Smooth muscle cell (in vitro differentiated cells): ENCODE measurements at regions not wholly inside any gene's neighbourhood (a gene's known extent, or its start where the extent isn't known, plus 50 kb on each side); places are given as distances from the start of the nearest gene placed in this dataset.

ENCODE experiments used
- DNase-seq: peaks from one replicate; lab custom pipeline; 2025; ENCODE audit not compliant: unreplicated experiment; lab: John Stamatoyannopoulos, UW
- H2AFZ ChIP-seq: fragments of 200-600 bp; sonication (generic); 2 replicates; pipeline ENCODE4 v1.6.0; 2016; ENCODE audit warnings: antibody characterized with exemption, low read depth, mild to moderate bottlenecking
- H3F3A ChIP-seq: fragments of 200-600 bp; sonication (generic); 2 replicates; pipeline ENCODE4 v1.6.0; 2017; ENCODE audit warnings: antibody characterized with exemption, low read depth
- H3K27ac ChIP-seq: fragments of 200-600 bp; sonication (generic); 2 replicates; pipeline ENCODE4 v1.5.1; 2016; ENCODE audit warnings: low read depth, mild to moderate bottlenecking
- H3K27me3 ChIP-seq: fragments of 200-600 bp; sonication (generic); 2 replicates; pipeline ENCODE4 v1.6.1; 2016; ENCODE audit warnings: low read depth, mild to moderate bottlenecking
- H3K36me3 ChIP-seq: fragments of 200-600 bp; sonication (generic); 2 replicates; pipeline ENCODE4 v1.5.1; 2016; ENCODE audit warnings: low read depth
- H3K4me1 ChIP-seq: fragments of 200-600 bp; sonication (generic); 2 replicates; pipeline ENCODE4 v1.5.1; 2016; ENCODE audit warnings: low read depth
- H3K4me2 ChIP-seq: fragments of 200-600 bp; sonication (generic); 2 replicates; pipeline ENCODE4 v1.6.0; 2016; ENCODE audit warnings: mild to moderate bottlenecking
- H3K4me3 ChIP-seq: fragments of 200-600 bp; sonication (generic); 2 replicates; pipeline ENCODE4 v1.5.1; 2016; ENCODE audit warnings: mild to moderate bottlenecking
- H3K79me2 ChIP-seq: fragments of 200-600 bp; sonication (generic); 2 replicates; pipeline ENCODE4 v1.6.0; 2016; ENCODE audit warnings: low read depth, mild to moderate bottlenecking
- H3K9ac ChIP-seq: fragments of 200-600 bp; sonication (generic); 2 replicates; pipeline ENCODE4 v1.6.0; 2016; ENCODE audit warnings: low read depth
- H3K9me3 ChIP-seq: fragments of 200-600 bp; sonication (generic); replicated peaks from 2 replicates; pipeline ENCODE4 v1.5.1; 2016; ENCODE audit warnings: low read depth
- H4K20me1 ChIP-seq: fragments of 200-600 bp; sonication (generic); 2 replicates; pipeline ENCODE4 v1.6.0; 2016; ENCODE audit warnings: low read depth
- WGBS: methylation state at CpG from one replicate; pipeline ENCODE4 v1.1.7; 2016; ENCODE audit warnings: low lambda C conversion rate; 5-methylcytosine and 5-hydroxymethylcytosine counted together
- TF ChIP-seq, protein P1 (sequence below): fragments of 200-600 bp; sonication (generic); IDR thresholded peaks from 2 replicates; pipeline ENCODE4 v1.5.1; 2017; ENCODE audit warnings: borderline replicate concordance, mild to moderate bottlenecking, antibody characterized with exemption; ENCODE audit not compliant: insufficient read depth, poor library complexity, severe bottlenecking

DNA sequence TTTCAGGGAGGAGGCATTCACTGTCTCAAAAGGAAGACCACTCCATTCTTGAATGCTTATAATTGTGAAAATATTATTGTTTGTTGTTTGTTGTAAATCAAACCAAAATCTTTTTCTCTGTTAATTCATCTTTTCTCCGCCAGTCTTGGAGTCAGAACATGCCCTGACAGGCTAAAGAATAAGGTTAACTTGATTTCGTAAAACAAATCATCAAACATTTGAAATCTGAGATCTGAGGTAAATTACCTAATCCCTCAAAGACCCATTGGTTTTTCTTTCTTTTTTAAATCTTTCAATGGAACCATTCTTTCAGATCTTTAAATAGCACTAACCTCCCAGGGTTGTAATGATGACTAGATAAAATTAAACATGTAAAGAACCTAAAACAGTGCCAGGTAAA, 430.1 kb upstream of the PTBP2 start:
- no peak overlapping the region for H2AFZ ChIP-seq
- TF ChIP-seq, protein P1, sequence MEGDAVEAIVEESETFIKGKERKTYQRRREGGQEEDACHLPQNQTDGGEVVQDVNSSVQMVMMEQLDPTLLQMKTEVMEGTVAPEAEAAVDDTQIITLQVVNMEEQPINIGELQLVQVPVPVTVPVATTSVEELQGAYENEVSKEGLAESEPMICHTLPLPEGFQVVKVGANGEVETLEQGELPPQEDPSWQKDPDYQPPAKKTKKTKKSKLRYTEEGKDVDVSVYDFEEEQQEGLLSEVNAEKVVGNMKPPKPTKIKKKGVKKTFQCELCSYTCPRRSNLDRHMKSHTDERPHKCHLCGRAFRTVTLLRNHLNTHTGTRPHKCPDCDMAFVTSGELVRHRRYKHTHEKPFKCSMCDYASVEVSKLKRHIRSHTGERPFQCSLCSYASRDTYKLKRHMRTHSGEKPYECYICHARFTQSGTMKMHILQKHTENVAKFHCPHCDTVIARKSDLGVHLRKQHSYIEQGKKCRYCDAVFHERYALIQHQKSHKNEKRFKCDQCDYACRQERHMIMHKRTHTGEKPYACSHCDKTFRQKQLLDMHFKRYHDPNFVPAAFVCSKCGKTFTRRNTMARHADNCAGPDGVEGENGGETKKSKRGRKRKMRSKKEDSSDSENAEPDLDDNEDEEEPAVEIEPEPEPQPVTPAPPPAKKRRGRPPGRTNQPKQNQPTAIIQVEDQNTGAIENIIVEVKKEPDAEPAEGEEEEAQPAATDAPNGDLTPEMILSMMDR: no peak
- peaks cover 3% of the 10 kb centered on the region for H3K4me1 ChIP-seq
- no peak overlapping the region for H3K9ac ChIP-seq
- H3K27ac ChIP-seq: no peak overlapping the region
- H3K4me3 ChIP-seq: no peak overlapping the region
- no peaks in the 10 kb centered on the region for H3K9me3 ChIP-seq
- DNase-seq: no peak
- peaks cover 36% of the 10 kb centered on the region for H3K27me3 ChIP-seq
- 88% methylated on average over 2 of the region's 2 CpGs for WGBS
- no peaks in the 10 kb centered on the region for H3K79me2 ChIP-seq
- peaks cover 4% of the 10 kb centered on the region for H3F3A ChIP-seq
- H4K20me1 ChIP-seq: no peaks in the 10 kb centered on the region
- no peak overlapping the region for H3K4me2 ChIP-seq
- peaks cover 3% of the 10 kb centered on the region for H3K36me3 ChIP-seq

DNA sequence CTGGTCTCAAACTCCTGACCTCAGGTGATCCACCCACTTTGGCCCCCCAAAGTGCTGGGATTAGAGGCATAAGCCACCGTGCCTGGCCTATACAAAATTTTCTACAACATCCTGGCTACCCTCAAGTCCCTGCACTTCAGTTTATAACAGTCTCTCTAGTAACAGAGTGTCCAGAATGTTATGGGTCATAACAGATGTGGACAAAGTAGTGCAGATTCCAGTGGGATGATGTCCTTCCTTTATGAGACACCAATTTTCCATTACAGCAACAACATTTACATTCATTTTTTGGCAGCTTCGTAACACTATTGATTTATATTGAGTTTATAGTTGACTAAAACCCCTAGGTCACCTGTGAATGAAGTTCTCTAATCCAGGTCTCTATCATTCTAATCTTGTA, 429.4 kb upstream of the PTBP2 start:
- H3K4me1 ChIP-seq: peaks cover 3% of the 10 kb centered on the region
- no peaks in the 10 kb centered on the region for H3K9me3 ChIP-seq
- TF ChIP-seq, protein P1: no peak
- H3K27ac ChIP-seq: no peak overlapping the region
- WGBS: 98% methylated on average over 2 of the region's 2 CpGs
- H3K27me3 ChIP-seq: peaks cover 36% of the 10 kb centered on the region
- no peak overlapping the region for H3K9ac ChIP-seq
- H4K20me1 ChIP-seq: no peaks in the 10 kb centered on the region
- no peak overlapping the region for H3K4me2 ChIP-seq
- H3K36me3 ChIP-seq: no peaks in the 10 kb centered on the region
- H2AFZ ChIP-seq: no peak overlapping the region
- H3K79me2 ChIP-seq: no peaks in the 10 kb centered on the region
- H3K4me3 ChIP-seq: no peak overlapping the region
- peaks cover 4% of the 10 kb centered on the region for H3F3A ChIP-seq
- DNase-seq: no peak

DNA sequence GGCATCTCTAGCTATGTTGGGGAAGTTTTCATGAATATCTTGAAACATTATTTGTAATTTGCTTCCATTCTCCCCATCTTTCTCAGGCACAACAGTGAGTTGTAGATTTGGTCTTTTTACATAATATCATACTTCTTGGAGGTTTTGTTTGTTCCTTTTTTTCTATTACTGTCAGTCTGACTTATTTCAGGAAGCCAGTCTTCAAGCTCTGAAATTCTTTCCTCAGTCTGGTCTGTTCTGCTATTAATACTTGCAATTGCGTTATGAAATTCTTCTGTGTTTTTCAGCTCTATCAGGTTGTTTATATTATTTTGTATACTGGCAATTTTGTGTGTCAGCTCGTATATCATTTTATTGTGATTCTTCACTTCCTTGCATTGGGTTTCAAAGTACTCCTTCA, 424.6 kb upstream of the PTBP2 start:
- H3F3A ChIP-seq: peaks cover 4% of the 10 kb centered on the region
- no peak overlapping the region for H3K27ac ChIP-seq
- H3K9me3 ChIP-seq: no peaks in the 10 kb centered on the region
- TF ChIP-seq, protein P1: no peak
- H3K79me2 ChIP-seq: no peaks in the 10 kb centered on the region
- no peaks in the 10 kb centered on the region for H3K36me3 ChIP-seq
- 87% methylated on average over 2 of the region's 2 CpGs for WGBS
- no peaks in the 10 kb centered on the region for H3K4me1 ChIP-seq
- no peak overlapping the region for H3K4me3 ChIP-seq
- no peak overlapping the region for H3K4me2 ChIP-seq
- DNase-seq: no peak
- peaks cover 30% of the 10 kb centered on the region for H3K27me3 ChIP-seq
- no peak overlapping the region for H3K9ac ChIP-seq
- no peaks in the 10 kb centered on the region for H4K20me1 ChIP-seq
- no peak overlapping the region for H2AFZ ChIP-seq

DNA sequence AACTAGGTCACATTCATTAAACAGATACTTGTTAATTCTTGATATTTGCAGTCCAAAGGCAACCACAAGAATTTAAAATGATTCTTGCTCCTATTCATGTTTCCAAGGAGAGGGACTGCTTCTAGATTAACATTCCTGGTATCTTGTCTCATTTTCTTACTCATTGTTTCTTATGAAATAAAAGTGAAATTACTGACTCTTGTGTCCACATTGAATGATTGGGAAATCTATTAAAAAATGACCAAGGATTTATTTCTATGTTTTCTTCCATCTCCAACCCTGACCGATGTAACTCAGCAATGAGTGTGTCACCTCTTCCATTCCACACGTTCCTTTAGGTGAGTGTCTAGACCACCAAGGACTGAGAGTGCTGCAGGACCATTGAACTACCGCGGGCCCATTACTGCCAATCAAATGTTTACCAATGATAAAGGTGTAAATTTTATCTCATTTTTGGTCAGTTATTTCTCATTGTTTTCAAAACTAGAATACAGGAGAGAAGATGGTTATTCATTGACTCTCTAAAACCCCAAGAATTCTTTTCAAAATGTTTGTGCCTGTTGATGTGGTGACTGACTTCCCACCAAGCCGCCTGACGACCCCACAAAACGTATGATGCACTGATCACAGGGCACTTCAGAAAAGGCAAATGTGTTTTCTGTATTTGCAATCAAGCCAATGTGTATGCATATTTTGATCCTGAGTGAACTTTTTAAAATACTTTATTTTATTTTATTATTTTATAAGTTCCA, 414.6 kb upstream of the PTBP2 start:
- Histone ChIP-seq H3K4me2 (peak overlapping the region; percentile 1), H3K4me1 (no peaks in the 10 kb centered on the region), H3K79me2 (no peaks in the 10 kb centered on the region), H3K27me3 (peaks cover 32% of the 10 kb centered on the region), H4K20me1 (no peaks in the 10 kb centered on the region), H3K4me3 (no peak overlapping the region), H3K36me3 (no peaks in the 10 kb centered on the region), H2AFZ (no peak overlapping the region), H3K27ac (no peak overlapping the region), H3K9me3 (no peaks in the 10 kb centered on the region), H3K9ac (no peak overlapping the region), H3F3A (no peaks in the 10 kb centered on the region)
- no peak for DNase-seq
- 84% methylated on average over 7 of the region's 7 CpGs for WGBS
- TF ChIP-seq, protein P1: no peak
